IMR-90 (cell line): ENCODE measurements at regions not wholly inside any gene's neighbourhood (a gene's known extent, or its start where the extent isn't known, plus 50 kb on each side); places are given as distances from the start of the nearest gene placed in this dataset.

Experiments
- ATAC-seq: fragments of 200-7000 bp; cut with Tn5 transposase; 2 replicates; pipeline ENCODE4 v1.9.1; 2020; ENCODE audit warnings: low read depth, mild to moderate bottlenecking, moderate library complexity
- BruUV-seq: library from RNA; stranded (reverse); fragments of 400-500 nt; replicated peaks from 2 replicates; lab custom pipeline; 2021; lab: Mats Ljungman, UMichigan
- CTCF ChIA-PET: fragments of 300-600 bp; formaldehyde crosslinking; extraction: SDS; loops from one replicate; lab custom pipeline; 2021; ENCODE audit warnings: antibody characterized with exemption; lab: Yijun Ruan, JAX
- POLR2A ChIA-PET: fragments of 300-600 bp; sonication (Branson Sonifier 250); formaldehyde crosslinking; loops from one replicate; lab custom pipeline; 2022; ENCODE audit warnings: antibody characterized with exemption; ENCODE audit not compliant: unreplicated experiment; lab: Charles Lee
- DNase-seq: peaks from one replicate; pipeline ENCODE4 v3.0.0; 2013
- H2AFZ ChIP-seq: replicated peaks from 2 replicates; pipeline ENCODE3; 2013; ENCODE audit warnings: low read length, mild to moderate bottlenecking; ENCODE audit not compliant: poor library complexity
- H2AK5ac ChIP-seq: 2 replicates; pipeline ENCODE4 v1.6.1; 2013; ENCODE audit warnings: low read depth, low read length, inconsistent platforms
- H2AK9ac ChIP-seq: replicated peaks from 2 replicates; pipeline ENCODE3; 2013; ENCODE audit warnings: mild to moderate bottlenecking, low read depth, low read length, moderate library complexity; ENCODE audit not compliant: poor library complexity
- H2BK120ac ChIP-seq: 2 replicates; pipeline ENCODE4 v1.6.1; 2013; ENCODE audit warnings: low read depth, low read length, inconsistent platforms
- H2BK15ac ChIP-seq: 3 replicates; pipeline ENCODE4 v1.6.1; 2013; ENCODE audit warnings: low read depth, low read length, inconsistent platforms
- H2BK20ac ChIP-seq: 2 replicates; pipeline ENCODE4 v1.6.1; 2013; ENCODE audit warnings: low read depth, mild to moderate bottlenecking, inconsistent platforms, low read length, moderate library complexity
- H2BK5ac ChIP-seq: 2 replicates; pipeline ENCODE4 v1.6.1; 2013; ENCODE audit warnings: mild to moderate bottlenecking, low read depth, low read length, inconsistent platforms; ENCODE audit not compliant: poor library complexity, severe bottlenecking
- H3K14ac ChIP-seq: replicated peaks from 2 replicates; pipeline ENCODE4 v1.6.1; 2013; ENCODE audit warnings: low read depth, low read length, inconsistent platforms
- H3K18ac ChIP-seq: 2 replicates; pipeline ENCODE4 v1.6.1; 2013; ENCODE audit warnings: low read depth, low read length, control low read depth
- H3K23ac ChIP-seq: 2 replicates; pipeline ENCODE4 v1.6.1; 2013; ENCODE audit warnings: low read depth, low read length, inconsistent platforms
- H3K27ac ChIP-seq: 2 replicates; pipeline ENCODE4 v1.5.1; 2013; ENCODE audit warnings: mild to moderate bottlenecking, control low read depth, low read length; ENCODE audit not compliant: insufficient read depth
- H3K27me3 ChIP-seq: 2 replicates; pipeline ENCODE4 v1.6.1; 2013; ENCODE audit warnings: low read length; ENCODE audit not compliant: control insufficient read depth, insufficient read depth
- H3K36me3 ChIP-seq: 2 replicates; pipeline ENCODE4 v1.6.1; 2013; ENCODE audit warnings: low read length, mixed read lengths; ENCODE audit not compliant: control insufficient read depth, insufficient read depth
- H3K4ac ChIP-seq: 2 replicates; pipeline ENCODE4 v1.6.1; 2013; ENCODE audit warnings: low read depth, low read length, inconsistent platforms
- H3K4me1 ChIP-seq: 2 replicates; pipeline ENCODE4 v1.6.1; 2013; ENCODE audit warnings: low read length, mixed read lengths; ENCODE audit not compliant: control insufficient read depth, insufficient read depth
- H3K4me2 ChIP-seq: 2 replicates; pipeline ENCODE4 v1.6.1; 2013; ENCODE audit warnings: low read depth, mild to moderate bottlenecking, control low read depth, low read length, moderate library complexity
- H3K4me3 ChIP-seq: 2 replicates; pipeline ENCODE4 v1.5.1; 2013; ENCODE audit warnings: low read depth, mild to moderate bottlenecking, control low read depth, low read length, moderate library complexity; ENCODE audit not compliant: insufficient read depth
- H3K56ac ChIP-seq: 2 replicates; pipeline ENCODE4 v1.6.1; 2013; ENCODE audit warnings: low read length, inconsistent platforms; ENCODE audit not compliant: insufficient read depth; ENCODE audit errors: extremely low read depth
- H3K79me1 ChIP-seq, 2 experiments: 2 replicates each; pipeline ENCODE4 v1.6.1; 2013; ENCODE audit warnings: low read length in 2 of 2, inconsistent platforms in 1 of 2, low read depth in 1 of 2
- H3K9ac ChIP-seq: 2 replicates; pipeline ENCODE4 v1.6.1; 2013; ENCODE audit warnings: low read depth, low read length, control low read depth
- H3K9me1 ChIP-seq: 2 replicates; pipeline ENCODE4 v1.6.1; 2013; ENCODE audit warnings: low read length, inconsistent platforms; ENCODE audit not compliant: insufficient read depth
- H3K9me3 ChIP-seq: 2 replicates; pipeline ENCODE4 v1.6.1; 2013; ENCODE audit warnings: low read length; ENCODE audit not compliant: control insufficient read depth, insufficient read depth
- H4K20me1 ChIP-seq: 2 replicates; pipeline ENCODE4 v1.6.1; 2013; ENCODE audit warnings: low read length, inconsistent platforms; ENCODE audit not compliant: insufficient read depth
- H4K5ac ChIP-seq: 2 replicates; pipeline ENCODE4 v1.6.1; 2013; ENCODE audit warnings: mild to moderate bottlenecking, low read depth, low read length, control low read depth
- H4K8ac ChIP-seq, 2 experiments: 2 replicates each; pipeline ENCODE4 v1.6.1; 2013; ENCODE audit warnings: low read depth in 2 of 2, low read length in 2 of 2, control low read depth in 1 of 2, inconsistent platforms in 1 of 2
- H4K91ac ChIP-seq: 2 replicates; pipeline ENCODE4 v1.6.1; 2013; ENCODE audit warnings: low read depth, low read length, inconsistent platforms; ENCODE audit not compliant: insufficient read depth
- CTCF ChIP-seq: conservative IDR thresholded peaks from 2 replicates; pipeline ENCODE4 v1.5.1; 2012; ENCODE audit warnings: mild to moderate bottlenecking, low read depth, low read length, improper control_type of control experiment
- RAD21 ChIP-seq: IDR thresholded peaks from 2 replicates; pipeline ENCODE4 v1.6.1; 2012; ENCODE audit warnings: low read length, improper control_type of control experiment
- SMC3 ChIP-seq: fragments of 150-350 bp; IDR thresholded peaks from 2 replicates; pipeline ENCODE4 v1.6.1; 2016; ENCODE audit warnings: low read depth, mild to moderate bottlenecking, antibody characterized with exemption, low read length, moderate library complexity
- USF2 ChIP-seq: fragments of 150-350 bp; IDR thresholded peaks from 2 replicates; pipeline ENCODE4 v1.6.1; 2017; ENCODE audit warnings: mild to moderate bottlenecking, antibody characterized with exemption, low read length, low read depth
- WGBS, 2 experiments: methylation state at CpG; one replicate each; pipeline versions ENCODE4 v1.1.5 to v1.1.7; 2013; ENCODE audit warnings: missing lambda C conversion rate in 2 of 2; ENCODE audit not compliant: insufficient read length in 1 of 2; ENCODE audit errors: extremely low coverage in 2 of 2; 5-methylcytosine and 5-hydroxymethylcytosine counted together
- dilution Hi-C: fragments of 300-500 bp; cut with HindIII; formaldehyde crosslinking; loops from one replicate; pipeline ENCODE4 v1.14.3; 2018; ENCODE audit warnings: low sequenced_read_pairs; ENCODE audit not compliant: unreplicated experiment
- in situ Hi-C: fragments of 300-500 bp; cut with MboI; formaldehyde crosslinking; loops from 3 replicates; pipeline ENCODE4 v1.14.3; 2019; ENCODE audit warnings: low sequenced_read_pairs, inconsistent platforms, mixed read lengths
- intact Hi-C: fragments of 100-400 bp; cut with micrococcal nuclease; formaldehyde crosslinking; loops from 2 replicates; pipeline ENCODE4 v1.10.0; 2022

GRCh38 chr13:59178344-59178743 lies 985.4 kb downstream of the DIAPH3 start:
- Histone ChIP-seq H3K9me1 (no peaks in the 10 kb centered on the region), H3K4me2 (no peak overlapping the region), H3K18ac (no peak overlapping the region), H3K23ac (no peak overlapping the region), H2BK15ac (no peak overlapping the region), H3K27me3 (no peaks in the 10 kb centered on the region), H2AFZ (no peak overlapping the region), H2BK20ac (no peak overlapping the region), H4K91ac (no peak overlapping the region), H3K27ac (no peak overlapping the region), H4K8ac (no peak overlapping the region), H3K14ac (no peak overlapping the region), H3K4me3 (no peak overlapping the region), H3K9ac (no peak overlapping the region), H2BK5ac (no peak overlapping the region), H2AK9ac (no peak overlapping the region), H2BK120ac (no peak overlapping the region), H4K5ac (no peak overlapping the region), H2AK5ac (no peak overlapping the region), H3K56ac (no peak overlapping the region), H3K9me3 (no peaks in the 10 kb centered on the region), H4K20me1 (no peaks in the 10 kb centered on the region), H3K4me1 (no peaks in the 10 kb centered on the region), H3K4ac (no peak overlapping the region), H3K36me3 (no peaks in the 10 kb centered on the region), H3K79me1 (no peaks in the 10 kb centered on the region)
- ATAC-seq = peak; percentile 57; the same call in 1 of the 2 replicates
- DNase-seq = peak; percentile 3
- dilution Hi-C loops = no loop called here
- no CpG with 5 or more reads among the region's 2 CpGs for WGBS, 2 experiments
- POLR2A ChIA-PET = no interaction called here
- intact Hi-C loops = loop anchor here (1.0 to 10.0 kb wide), 2 partner anchors 114 to 271 kb away; no protein-coding TSS in a partner anchor
- CTCF ChIA-PET = interaction anchor here (1.0 kb wide), 1 partner anchor 143 kb away, joined by 3 read pairs; no protein-coding TSS in a partner anchor
- no TSS peak for BruUV-seq
- TF ChIP-seq CTCF (peak; percentile 37), USF2 (no peak), SMC3 (peak; percentile 26), RAD21 (peak; percentile 45)
- in situ Hi-C loops = no loop called here
